Fibroblast of skin of left biceps (primary cell): ENCODE measurements at regions not wholly inside any gene's neighbourhood (a gene's known extent, or its start where the extent isn't known, plus 50 kb on each side); places are given as distances from the start of the nearest gene placed in this dataset.

Experiments
- DNase-seq, 2 experiments: peaks; one replicate each; pipeline ENCODE4 v3.0.0-alpha.2; 2013; ENCODE audit warnings: low read depth in 2 of 2

DNA sequence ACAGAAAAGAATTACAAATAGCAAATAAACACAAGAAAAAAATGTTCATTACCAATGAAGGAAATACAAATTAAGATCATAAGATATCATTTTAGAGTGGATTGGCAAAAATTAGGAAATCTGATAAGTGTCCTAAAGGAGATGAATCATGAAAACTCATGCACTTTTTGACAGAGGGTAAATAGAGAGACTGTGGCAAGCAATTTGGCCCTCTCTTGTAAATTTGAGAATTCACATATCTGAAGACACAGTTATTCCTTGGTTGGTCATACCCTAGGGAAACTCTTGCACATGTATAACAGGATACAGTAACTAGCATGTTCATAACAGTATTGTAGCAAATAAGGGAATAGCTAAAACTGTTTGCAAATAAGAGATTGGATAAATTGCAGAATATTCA is 246.0 kb upstream of the GADL1 start:
- no peak for DNase-seq

DNA sequence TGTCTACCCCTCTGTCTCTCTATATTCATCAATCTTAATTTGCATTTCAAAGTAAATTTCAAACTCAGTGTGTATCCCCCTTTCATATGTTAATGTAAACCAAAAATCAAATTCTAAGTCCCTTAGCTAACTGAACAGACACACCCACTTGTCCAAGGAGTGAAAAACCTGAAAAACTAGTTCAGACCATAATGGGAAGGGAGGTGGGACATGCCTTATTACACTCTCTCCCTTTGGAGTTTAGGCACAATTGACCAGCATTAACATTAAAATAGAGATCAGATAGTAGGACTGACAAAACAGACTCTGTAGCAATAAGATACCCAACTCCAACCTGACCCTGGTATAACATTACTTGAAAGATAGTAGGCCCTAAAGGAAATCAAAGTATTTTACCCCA is 247.7 kb upstream of the GADL1 start:
- no peak for DNase-seq

DNA sequence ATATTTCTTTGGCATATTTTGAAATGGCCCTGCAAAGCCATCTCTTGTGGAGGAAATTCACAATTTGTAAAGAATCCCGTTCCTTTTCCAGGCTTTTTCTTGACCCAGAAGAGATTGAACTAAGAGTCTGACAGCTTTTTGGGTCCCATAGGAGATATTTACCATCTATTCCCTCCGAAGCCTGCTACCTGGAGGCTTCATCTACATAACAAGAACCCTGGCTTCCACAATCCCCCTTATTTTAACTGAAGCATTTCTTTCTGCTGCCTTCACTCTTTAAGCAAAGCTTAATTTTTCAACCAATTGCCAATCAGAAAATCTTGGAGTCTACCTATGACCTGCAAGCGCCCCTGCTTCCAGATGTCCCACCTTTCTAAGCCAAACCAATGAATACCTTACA is 248.1 kb upstream of the GADL1 start:
- DNase-seq = no peak

- no peak for DNase-seq
Observed at GRCh38 chr3:31145062-31145461, 250.6 kb upstream of the GADL1 start.

DNA sequence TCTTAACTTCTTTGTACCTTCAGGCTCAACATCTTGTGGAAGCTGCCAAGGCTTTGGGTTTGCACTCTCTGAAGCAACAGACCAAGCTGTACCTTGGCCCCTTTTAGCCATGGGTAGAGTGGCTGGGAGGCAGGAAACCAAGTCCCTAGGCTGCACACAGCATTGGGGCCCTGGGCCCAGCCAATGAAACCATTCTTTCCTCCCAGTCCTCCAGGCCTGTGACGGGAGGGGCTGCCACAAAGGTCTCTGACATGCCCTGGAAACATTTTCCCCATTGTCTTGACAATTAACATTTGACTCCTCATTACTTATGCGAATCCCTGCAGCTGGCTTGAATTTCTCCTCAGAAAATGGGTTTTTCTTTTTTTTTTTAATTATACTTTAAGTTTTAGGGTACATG is 253.1 kb upstream of the GADL1 start:
- no peak for DNase-seq

DNA sequence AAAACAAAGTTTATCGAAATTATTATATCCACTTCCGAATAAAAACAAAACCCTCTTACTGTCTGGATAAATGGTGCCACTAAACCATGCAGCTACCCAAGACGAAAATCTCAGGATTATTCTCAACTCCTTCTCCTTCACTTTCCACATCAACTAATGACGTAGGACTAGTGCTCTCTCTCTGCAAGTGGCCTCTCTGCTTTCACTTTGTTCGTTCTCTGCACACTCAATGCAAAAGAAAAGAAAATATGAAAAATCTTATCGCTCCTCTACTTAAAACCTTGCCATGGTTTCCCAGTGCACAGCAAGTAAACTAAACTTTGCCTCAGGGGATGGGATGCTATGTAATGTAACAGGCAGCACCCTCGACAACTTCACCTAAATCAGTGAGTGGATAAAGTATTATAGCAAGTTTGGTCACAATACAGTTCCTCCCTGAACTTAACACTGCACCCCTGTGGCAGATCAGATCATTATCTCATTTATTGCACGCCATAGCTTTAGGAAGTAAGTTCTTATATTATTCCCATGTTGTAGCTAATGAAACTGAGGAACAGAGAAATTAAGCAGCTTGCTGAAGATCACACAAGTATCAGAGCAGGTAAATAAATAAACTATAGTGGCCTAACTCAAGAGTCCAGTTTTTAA is 262.7 kb upstream of the GADL1 start:
- no peak for DNase-seq

- DNase-seq = peak; percentile 85 to 86
Observed at GRCh38 chr3:31157893-31158620, 263.6 kb upstream of the GADL1 start.

- no peak for DNase-seq
Observed at GRCh38 chr3:31159331-31160039, 265.0 kb upstream of the GADL1 start.

- DNase-seq = no peak
Observed at GRCh38 chr3:31161889-31162288, 267.4 kb upstream of the GADL1 start.

GRCh38 chr3:31164381-31164780 is 269.9 kb upstream of the GADL1 start:
- no peak for DNase-seq

GRCh38 chr3:31165399-31165860 is 271.0 kb upstream of the GADL1 start:
- DNase-seq = no peak

- peak; percentile 72 to 77 for DNase-seq
Observed at GRCh38 chr3:31166249-31166885, 271.9 kb upstream of the GADL1 start.

DNA sequence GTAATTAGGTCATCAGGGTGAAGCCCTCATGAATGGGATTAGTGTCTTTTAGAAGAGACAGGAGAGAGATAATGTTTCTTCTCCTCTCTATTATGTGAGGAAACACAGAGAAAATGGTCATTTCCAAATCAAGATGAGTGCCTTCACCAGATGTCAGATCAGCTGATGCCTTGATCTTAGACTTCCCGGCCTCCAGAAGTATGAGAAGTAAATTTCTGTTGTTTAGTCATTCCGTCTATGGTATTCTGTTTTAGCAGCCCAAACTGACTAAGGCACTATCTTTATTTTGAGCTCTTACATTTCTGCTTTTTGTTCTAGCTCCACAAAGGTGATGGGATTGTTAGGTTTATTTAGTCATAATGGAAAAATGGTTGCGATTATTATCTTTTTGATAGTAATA is 273.2 kb upstream of the GADL1 start:
- DNase-seq = no peak

GRCh38 chr3:31170932-31171670 is 276.6 kb upstream of the GADL1 start:
- peak; percentile 91 to 94 for DNase-seq

DNA sequence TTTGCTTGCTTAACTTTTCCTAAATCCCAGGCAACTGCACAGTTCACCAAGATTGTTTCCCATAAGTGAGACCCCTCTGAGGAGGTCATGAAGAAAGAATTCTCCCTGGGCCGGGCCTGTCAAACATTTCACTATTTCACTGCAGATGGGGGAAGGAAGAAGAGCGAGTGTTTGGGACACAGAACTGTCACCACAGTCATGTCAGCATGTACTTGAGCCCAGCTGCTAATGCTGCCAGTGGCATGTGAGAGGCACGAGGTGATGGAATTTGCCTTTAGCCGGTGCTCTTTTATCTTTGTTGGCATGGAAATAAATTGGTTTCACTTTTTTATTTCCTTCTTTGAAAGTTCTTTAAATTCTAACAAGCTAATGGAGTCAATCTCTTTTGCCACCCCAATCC is 277.9 kb upstream of the GADL1 start:
- DNase-seq = no peak

- no peak for DNase-seq
Observed at GRCh38 chr3:31173118-31173718, 278.8 kb upstream of the GADL1 start.

DNA sequence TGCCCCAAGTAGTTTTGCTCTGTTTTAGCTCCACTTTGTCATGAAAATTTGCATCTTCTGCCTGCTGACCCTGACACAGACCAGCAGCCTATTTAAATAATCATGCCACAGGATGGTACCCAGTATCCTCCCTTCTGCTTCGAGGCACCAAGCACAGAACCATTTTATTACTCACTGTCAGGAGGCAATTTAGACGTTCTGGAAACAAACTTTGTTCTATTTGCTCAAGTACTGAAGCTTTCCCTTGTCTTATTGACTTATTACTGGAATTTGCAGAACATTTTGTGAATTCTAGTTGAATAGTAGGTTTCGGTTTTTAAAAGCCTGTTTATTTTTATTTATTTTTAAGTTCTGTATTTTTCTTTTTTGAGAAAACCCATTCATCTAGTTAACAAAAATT is 279.6 kb upstream of the GADL1 start:
- no peak for DNase-seq

DNA sequence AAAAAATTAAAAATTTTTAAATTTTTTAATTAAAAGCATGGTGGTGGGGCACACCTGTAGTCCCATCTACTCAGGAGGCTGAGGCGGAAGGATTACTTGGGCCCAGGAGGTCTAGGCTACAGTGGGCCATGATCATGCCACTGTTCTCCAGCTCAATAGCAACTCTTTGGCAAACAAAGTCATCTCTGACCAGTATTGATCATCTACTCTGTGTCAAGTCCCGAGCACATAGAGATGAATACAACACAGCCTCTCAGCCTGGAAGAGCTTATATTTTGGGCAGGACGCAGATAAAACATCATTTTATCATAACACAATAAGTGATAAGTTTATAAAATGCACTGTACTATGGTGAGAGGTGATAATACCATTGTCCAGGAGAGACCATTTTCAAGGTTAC is 281.6 kb upstream of the GADL1 start:
- no peak for DNase-seq

GRCh38 chr3:31178467-31178866 is 284.0 kb upstream of the GADL1 start:
- no peak for DNase-seq

DNA sequence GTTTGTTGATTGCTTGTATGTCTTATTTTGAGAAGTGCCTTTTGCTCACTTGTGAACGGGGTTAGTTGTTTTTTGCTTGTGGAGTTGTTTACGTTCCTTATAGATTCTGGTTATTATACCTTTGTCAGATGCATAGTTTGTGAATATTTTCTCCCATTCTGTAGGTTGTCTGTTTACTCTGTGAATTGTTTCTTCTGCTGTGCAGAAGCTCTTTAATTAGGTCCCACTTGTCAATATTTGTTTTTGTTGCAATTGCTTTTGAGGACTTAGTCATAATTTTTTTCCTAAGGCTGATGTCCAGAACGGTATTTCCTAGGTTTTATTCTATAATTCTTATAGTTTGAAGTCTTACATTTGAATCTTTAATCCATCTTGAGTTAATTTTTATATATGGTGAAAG is 285.3 kb upstream of the GADL1 start:
- DNase-seq = no peak

- no peak for DNase-seq
Observed at GRCh38 chr3:31180274-31180673, 285.8 kb upstream of the GADL1 start.
